ENCODE measurements at regions not wholly inside any gene's neighbourhood (a gene's known extent, or its start where the extent isn't known, plus 50 kb on each side); places are given as distances from the start of the nearest gene placed in this dataset.

DNA sequence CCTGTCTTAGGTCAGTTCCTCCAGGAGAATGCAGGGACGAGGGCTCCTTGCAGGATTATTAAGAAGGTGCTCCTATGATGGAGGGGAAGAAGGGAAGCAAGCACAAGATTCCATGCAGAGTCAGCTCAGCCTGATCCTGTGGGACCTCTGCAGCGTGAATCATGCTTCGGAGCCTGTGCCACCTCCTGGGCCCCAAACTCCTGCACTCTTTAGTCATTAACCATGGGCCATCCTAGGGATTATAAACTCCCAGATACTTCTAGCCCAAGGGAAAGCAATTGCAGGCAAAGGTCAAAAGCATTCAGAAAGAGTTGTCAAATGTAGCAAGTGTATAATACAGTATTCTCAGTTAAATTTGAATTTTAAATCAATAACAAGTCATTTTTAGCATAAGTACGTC, 208.7 kb upstream of the PMEPA1 start:
- DNase-seq (ENCODE audit: low read depth) = no peak

DNA sequence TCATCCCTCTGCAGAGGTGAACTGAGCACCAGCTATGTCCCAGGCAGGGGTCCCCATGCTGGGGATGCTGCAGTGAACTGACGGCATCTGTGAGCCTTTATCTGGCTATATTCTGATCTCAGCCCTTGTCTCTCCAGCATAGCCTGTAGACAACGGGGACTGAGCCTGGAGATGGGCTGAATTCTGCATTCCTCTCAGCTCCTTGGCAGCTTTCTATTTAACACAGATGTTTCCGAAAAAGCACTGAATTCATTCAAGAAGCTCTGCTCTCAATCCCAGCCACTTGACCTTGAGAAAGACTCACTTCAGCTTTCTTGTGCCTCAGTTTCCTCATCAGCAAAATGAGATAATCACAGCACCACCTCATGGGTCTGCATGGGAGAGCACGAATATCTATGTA, 204.4 kb upstream of the PMEPA1 start:
- DNase-seq (ENCODE audit: low read depth) = no peak

- DNase-seq (ENCODE audit: low read depth) = no peak
These were observed 203.5 kb upstream of the PMEPA1 start for GRCh38 chr20:57913156-57913930.

GRCh38 chr20:57912227-57912582, 202.4 kb upstream of the PMEPA1 start:
- DNase-seq (ENCODE audit: low read depth) = no peak

DNA sequence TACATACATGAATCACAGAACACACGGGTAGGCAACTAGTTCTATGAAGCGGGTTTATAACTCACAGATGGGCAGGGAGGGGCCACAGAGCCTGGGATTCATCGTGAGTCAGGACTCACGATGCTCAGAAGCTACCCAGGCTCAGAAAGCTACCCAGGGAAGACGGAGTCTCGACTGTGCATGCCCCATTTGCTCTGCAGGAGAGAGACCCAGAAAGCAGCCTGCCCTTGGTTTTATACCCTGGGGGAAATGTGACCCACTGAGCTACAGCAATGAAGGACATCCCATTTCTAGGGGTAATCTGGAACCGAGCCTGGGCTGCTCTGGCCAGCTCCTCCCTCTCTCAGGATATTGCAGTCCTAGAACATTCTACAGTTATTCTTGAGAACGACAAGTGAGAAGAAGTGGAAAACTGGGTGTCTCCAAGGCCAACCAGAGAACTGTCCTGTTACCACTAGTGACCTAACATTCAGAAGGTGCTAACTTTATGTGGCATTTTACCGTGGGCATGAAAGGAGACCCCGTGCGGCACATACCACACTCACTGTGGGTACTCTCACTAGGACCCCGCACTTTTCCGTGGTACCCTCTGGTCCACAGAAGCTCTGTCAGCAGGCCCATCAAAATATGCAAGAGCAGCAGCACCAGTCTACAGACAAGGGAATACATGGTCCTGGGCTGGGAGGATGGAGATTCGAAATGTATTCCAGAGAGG, 201.9 kb upstream of the PMEPA1 start:
- DNase-seq (ENCODE audit: low read depth) = no peak

DNA sequence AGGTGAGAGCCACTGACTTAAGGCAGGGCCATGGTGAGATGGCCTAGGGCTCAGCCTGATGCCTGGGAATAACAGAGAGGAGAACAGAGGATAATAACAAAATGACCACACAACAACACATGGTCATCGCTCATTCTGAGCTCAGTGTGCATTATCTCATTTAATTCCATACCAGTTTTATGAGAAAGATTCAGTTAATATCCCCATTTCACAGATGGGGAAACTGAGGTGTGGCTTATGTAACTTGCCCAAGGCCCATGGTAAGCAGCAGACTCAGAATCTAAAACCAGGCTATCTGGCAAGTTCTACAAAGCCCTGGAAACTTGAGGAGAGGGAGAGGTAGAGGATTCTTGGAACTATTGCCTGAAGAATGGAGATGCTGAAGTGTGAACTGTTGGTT, 200.9 kb upstream of the PMEPA1 start:
- DNase-seq (ENCODE audit: low read depth) = no peak

- no peak for DNase-seq (ENCODE audit: low read depth)
These were observed 200.0 kb upstream of the PMEPA1 start for GRCh38 chr20:57909763-57910331.

- no peak for DNase-seq (ENCODE audit: low read depth)
These were observed 199.2 kb upstream of the PMEPA1 start for GRCh38 chr20:57908704-57909630.

- DNase-seq (ENCODE audit: low read depth) = no peak
These were observed 198.4 kb upstream of the PMEPA1 start for GRCh38 chr20:57908226-57908625.

- no peak for DNase-seq (ENCODE audit: low read depth)
These were observed 197.6 kb upstream of the PMEPA1 start for GRCh38 chr20:57907131-57908000.

DNA sequence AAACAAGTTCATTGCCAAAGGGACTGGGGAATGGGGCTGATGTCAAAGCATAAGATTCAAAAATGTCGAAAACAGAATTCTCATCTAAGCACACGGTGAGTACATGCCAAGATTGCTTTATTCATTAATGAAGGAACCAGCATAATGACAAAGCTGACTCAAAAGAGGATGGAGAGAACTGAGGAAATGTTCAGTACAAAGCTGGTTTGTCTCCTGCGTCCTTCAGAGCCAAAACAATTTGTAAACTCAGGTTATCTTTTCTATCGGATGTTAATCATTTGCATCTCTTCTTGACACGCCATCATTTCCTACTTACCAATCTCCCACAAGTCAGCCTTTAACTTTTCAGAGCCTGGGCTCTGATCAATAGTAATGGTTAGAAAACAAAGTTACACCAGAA, 195.6 kb upstream of the PMEPA1 start:
- no peak for DNase-seq (ENCODE audit: low read depth)

DNA sequence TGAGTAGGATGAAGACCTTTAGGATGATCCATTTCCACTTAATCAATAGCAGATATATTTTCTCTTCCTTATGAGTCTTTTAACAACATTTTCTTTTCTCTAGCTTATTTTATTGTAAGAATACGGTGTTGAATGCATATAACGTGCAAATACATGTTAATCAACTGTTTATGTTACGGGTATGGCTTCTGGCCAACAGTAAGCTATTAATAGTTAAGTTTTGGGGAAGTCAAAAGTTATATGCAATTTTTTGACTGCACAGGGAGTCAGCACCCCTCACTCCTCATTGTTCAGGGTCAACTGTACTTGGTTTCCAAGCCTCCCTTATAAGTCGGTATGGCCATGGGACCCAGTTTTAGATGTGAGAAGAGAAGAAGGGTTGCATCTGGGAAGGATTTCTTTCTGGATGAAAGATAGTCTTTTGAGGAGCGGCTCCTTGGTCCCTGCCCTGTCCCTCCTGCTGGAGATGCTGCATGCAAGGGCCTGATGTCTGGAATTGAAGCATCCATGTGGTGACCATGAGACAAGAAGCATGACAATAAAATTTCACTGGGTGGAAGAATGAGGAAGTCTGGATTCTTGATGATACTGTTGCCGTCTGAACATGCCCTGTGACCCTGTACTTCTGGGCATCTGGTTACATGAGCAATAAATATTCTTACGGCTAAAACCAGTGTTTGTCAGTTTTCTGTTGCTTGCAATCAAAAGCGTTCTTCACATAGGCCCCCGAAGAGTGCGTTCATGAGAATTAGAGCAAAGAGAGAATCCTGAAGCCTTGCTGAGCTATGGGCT, 194.7 kb upstream of the PMEPA1 start:
- no peak for DNase-seq (ENCODE audit: low read depth)

DNA sequence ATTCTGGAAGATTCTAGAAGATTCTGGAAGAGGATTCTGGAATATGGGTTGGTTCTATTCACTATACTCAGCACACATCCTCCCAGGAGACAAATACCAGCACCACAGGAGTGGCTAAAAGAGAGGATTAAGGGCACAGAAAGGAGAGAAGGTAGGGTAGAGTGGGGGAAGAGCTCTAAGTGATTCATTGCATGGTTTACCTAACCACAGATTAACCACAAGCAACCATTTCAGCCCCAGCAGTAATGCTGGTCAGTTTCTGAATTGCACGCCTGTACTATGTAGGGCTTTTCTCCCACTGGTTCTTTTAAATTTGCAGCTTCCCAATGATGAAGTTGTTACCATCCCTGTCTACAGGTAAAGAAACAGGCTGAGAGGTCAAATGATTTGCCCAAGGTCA, 192.7 kb upstream of the PMEPA1 start:
- DNase-seq (ENCODE audit: low read depth) = peak; percentile 85

GRCh38 chr20:57901526-57901925, 191.7 kb upstream of the PMEPA1 start:
- no peak for DNase-seq (ENCODE audit: low read depth)

GRCh38 chr20:57900226-57900905, 190.6 kb upstream of the PMEPA1 start:
- DNase-seq (ENCODE audit: low read depth) = no peak

DNA sequence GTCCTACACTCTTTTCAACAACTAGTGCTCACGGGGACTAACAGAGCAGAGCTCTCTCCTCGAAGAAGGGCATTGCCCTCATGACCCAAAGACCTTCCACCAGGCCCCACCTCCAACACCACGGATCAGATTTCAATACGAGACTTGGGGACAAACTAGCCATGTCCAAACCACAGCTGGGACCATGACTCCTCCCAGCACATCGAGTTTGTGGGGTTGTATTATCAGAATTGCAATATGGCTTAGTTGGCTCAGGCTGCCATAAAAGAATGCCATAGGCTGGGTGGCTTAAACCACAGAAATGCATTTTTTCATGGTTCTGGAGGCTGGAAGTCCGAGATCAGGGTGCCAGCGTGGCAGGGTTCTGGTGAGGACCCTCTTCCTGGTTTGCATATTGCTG, 189.7 kb upstream of the PMEPA1 start:
- DNase-seq (ENCODE audit: low read depth) = no peak

DNA sequence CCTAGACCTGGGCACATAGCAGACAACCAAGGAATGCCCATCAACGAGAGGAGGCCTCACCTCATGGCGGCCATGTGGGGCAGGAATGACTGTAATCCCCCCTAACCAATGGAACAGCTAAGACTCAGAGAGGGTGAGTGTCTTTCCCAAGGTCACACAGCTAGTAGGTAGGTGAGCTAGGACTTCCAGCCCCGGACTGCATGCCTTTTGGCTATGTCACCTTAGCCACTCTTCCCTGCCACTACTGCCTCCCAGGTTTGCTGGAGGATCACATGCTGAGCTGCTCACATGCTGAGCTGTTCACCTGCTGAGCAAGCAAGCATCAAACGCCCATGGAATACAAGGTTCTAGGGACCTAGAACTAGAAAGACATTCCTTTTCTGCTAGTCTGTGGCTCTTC, 188.5 kb upstream of the PMEPA1 start:
- no peak for DNase-seq (ENCODE audit: low read depth)

GRCh38 chr20:57897891-57898290, 188.1 kb upstream of the PMEPA1 start:
- no peak for DNase-seq (ENCODE audit: low read depth)

DNA sequence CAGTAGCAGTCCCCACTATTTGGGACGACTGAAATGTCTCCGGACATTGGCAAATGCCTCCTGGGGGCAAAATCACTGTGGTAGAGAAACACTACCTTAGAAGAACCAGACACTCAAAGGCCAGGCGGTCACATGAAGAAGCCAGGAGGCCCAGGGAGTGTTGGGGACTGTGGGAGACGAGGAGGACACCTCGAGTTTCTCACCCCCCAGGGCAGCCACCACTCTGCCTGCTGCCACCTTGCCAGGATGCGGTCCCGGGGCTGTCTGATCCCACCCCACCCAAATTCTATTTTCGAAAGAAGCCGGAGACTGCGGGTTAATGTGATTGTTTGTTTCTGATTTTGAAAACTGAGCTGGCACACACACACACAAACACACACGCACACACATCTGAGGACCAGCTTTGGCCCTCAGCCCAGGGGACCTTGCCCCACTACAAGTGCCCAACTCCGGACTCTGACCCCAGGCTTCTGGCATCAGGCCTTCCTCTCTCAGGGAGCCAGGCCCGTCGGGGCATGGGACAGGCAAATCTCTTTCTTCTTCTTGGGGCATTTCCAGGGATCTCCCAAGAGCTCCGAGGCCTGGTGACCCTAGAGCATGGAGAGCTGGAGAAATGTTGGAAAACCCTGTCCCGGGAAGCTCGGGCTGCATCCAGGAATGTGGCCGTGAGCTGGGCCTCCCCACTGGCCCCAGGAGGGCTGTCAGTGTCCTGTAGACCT, 187.5 kb upstream of the PMEPA1 start:
- DNase-seq (ENCODE audit: low read depth) = no peak

Data from renal cortical epithelial cell (primary cell).